T1000 (cell line): ENCODE measurements at regions not wholly inside any gene's neighbourhood (a gene's known extent, or its start where the extent isn't known, plus 50 kb on each side); places are given as distances from the start of the nearest gene placed in this dataset.
"Not testable (repeated sequence)": the region's sequence is repeated elsewhere in the genome, so short reads cannot be mapped to it uniquely, and the experiment has no call there.

Experiments used
- DNase-seq: peaks from one replicate; lab custom pipeline; 2025; ENCODE audit warnings: mixed read lengths; lab: John Stamatoyannopoulos, UW

GRCh38 chr6:8177721-8178120 is 75.4 kb upstream of the EEF1E1 start:
- DNase-seq = no peak

DNA sequence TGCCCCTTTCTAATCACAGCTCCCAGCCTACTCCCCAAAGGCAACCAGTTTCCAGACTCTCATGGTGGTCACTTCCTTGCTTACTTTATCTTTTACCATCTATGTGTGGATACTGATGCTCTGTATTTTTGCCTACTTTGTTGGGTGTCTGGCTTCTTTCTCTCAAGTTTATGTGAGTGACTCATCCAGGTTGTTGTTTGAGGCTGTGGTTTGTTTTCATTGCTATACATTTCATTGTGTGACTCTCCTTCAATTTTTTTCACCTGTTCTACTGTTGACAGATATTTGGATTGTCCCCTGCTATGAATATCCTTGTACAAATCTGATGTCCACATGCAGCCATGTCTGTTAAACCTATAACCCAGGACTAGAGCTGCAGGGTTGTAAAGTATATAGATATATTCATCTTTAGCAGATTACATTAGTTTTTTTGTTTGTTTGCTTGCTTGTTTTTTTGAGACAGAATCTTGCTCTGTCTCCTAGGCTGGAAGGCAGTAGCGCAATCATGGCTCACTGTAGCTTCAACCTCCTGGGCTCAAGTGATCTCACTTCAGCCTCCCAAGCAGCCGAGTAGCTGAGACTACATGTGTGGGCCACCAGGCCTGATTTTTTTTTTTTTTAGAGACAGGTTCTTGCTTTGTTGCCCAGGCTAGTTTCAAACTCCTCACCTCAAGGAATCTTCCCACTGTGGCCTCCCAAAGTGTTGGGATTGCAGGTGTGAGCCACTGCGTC is 72.9 kb upstream of the EEF1E1 start:
- DNase-seq = no peak

DNA sequence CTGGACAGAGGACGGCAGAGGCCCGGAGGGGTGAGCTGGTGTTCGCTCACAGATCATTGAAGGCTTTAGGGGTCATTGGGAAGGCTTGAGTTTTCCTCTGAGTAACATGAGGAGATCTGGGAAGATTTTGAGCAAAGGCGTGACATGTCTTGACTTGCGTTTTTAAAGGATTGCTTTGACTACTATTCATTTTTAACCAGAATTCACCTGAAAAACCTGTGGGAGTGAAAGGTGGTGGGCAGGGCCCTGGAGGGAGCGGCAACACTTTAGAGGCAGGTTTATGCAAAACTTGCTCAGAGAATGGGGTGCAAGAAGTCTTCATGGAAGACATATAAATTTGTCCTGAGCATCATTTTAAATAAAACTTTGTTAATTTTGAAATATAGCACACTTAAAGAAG is 72.2 kb upstream of the EEF1E1 start:
- no peak for DNase-seq

- no peak for DNase-seq
Measured at GRCh38 chr6:8172530-8172929, 70.2 kb upstream of the EEF1E1 start.

GRCh38 chr6:8170754-8171153 is 68.4 kb upstream of the EEF1E1 start:
- no peak for DNase-seq

DNA sequence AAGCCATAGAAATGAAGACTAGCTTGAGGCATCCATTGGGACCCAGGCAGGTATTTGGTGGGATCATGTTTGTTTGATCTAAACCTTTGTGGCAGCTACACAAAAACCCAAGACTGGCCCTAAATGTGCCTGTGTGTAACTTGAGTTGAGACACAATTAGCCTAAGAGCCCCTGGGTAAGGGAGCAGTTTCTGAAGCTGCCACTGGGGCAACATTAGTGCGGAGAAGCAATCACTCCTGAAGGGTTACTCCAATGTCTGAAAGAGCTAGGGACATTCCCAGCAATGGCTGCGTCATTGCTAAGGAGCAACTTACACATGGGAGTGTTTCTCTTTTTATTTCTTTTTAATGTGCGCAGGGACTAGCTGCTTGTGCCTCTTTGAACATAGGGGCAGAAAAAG is 67.9 kb upstream of the EEF1E1 start:
- no peak for DNase-seq

DNA sequence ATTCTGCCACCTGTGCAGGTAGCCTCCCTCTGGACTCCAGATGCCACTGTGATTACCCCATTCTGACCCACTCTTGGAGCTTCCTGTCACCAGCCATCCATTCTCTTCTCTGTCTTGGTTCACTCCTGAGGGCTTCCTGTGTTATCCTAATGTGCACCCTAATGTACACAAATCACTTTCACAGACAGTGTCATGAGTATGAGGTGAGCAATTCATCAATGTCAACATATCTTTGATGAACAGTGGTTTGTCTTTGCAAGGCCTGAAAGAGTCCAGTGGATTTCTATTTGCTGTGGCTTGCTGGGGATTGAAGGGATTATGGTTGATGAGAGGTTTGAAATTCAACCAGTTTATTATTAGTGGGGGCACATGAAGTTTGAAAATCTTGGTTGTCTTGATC is 63.8 kb upstream of the EEF1E1 start:
- DNase-seq = no peak

DNA sequence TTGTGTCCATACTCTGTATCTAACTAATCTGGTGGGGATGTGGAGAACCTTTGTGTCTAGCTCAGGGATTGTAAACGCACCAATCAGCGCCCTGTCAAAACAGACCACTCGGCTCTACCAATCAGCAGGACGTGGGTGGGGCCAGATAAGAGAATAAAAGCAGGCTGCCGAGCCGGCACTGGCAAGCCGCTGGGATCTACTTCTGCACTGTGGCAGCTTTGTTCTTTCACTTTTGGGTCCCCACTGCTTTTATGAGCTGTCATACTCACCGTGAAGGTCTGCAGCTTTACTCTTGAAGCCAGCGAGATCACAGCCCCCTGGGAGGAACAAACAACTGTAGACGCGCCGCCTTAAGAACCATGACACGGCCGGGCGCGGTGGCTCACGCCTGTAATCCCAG is 62.7 kb upstream of the EEF1E1 start:
- not testable (repeated sequence) for DNase-seq

DNA sequence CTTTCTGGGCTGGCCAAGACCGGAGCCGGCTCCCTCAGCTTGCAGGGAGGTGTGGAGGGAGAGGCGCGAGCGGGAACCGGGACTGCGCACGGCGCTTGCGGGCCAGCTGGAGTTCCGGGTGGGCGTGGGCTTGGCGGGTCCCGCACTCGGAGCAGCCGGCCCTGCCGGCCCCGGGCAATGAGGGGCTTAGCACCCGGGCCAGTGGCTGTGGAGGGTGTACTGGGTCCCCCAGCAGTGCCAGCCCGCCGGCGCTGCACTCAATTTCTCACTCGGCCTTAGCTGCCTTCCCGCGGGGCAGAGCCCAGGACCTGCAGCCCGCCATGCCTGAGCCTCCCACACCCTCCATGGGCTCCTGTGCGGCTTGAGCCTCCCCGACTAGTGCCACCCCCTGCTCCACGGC is 61.9 kb upstream of the EEF1E1 start:
- DNase-seq = not testable (repeated sequence)

GRCh38 chr6:8159966-8160365 is 57.6 kb upstream of the EEF1E1 start:
- no peak for DNase-seq

DNA sequence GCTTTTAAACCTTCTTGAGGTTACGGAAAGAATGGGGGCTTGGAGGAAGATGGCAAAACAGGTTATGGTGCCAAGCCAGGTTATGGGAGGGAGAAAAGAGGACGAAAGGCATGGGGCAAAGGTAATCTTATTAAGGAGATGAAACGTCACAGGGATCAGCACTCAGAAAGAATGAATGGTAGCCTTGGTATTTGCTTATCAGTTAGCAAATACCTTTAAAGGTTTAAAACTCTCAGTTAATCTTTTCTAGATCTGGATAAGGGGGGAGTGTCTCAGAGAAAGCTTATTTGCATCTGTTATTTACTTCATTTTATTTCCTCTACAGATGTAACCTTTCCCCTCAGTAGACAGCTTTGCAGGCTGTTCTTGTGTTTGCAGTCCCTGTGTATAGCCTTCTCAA is 55.5 kb upstream of the EEF1E1 start:
- no peak for DNase-seq

- DNase-seq = no peak
Measured at GRCh38 chr6:8155259-8156012, 53.1 kb upstream of the EEF1E1 start.
